Stomach (tissue), 8 donors: ENCODE measurements at regions not wholly inside any gene's neighbourhood (a gene's known extent, or its start where the extent isn't known, plus 50 kb on each side); places are given as distances from the start of the nearest gene placed in this dataset.

ENCODE experiments used
- DNase-seq, 2 donors: peaks; one replicate each; pipeline versions ENCODE4 v3.0.0 to v3.0.0-alpha.2; 2013 to 2019
- H3K27ac ChIP-seq, 5 donors: fragments of 200-600 bp in 4 of 5; sonication (generic) in 4 of 5; one replicate each; pipeline ENCODE4 v1.5.1; 2013 to 2019; ENCODE audit warnings: mild to moderate bottlenecking in 1 of 5, moderate library complexity in 1 of 5
- H3K27me3 ChIP-seq, 3 donors: fragments of 200-600 bp; sonication (generic); one replicate each; pipeline ENCODE4 v1.5.1; 2017 to 2019; ENCODE audit warnings: mixed run types in 1 of 3
- H3K36me3 ChIP-seq, 4 donors: fragments of 200-600 bp; sonication (generic); 1 replicate in 3 of 4; 2 replicates in 1 of 4; pipeline ENCODE4 v1.5.1; 2016 to 2019
- H3K4me1 ChIP-seq, 4 donors: fragments of 200-600 bp; sonication (generic); one replicate each; pipeline ENCODE4 v1.5.1; 2016 to 2019
- H3K4me3 ChIP-seq, 4 donors: fragments of 200-600 bp; sonication (generic) in 3 of 4; one replicate each; pipeline ENCODE4 v1.5.1; 2016 to 2019; ENCODE audit warnings: mild to moderate bottlenecking in 1 of 4
- H3K9me3 ChIP-seq, 4 donors: fragments of 200-600 bp; sonication (generic); one replicate each; pipeline ENCODE4 v1.5.1; 2016 to 2019
- CTCF ChIP-seq, 7 experiments: fragments of 450-650 bp in 4 of 7; fragments of 200-600 bp in 3 of 7; sonication (generic) in 3 of 7; IDR thresholded peaks; one replicate each; pipeline ENCODE4 v1.5.1; 2016 to 2019; ENCODE audit warnings: antibody characterized with exemption in 7 of 7, control low read depth in 2 of 7, mild to moderate bottlenecking in 1 of 7
- EP300 ChIP-seq: sonication (generic); formaldehyde crosslinking; IDR thresholded peaks from one replicate; pipeline ENCODE4 v1.6.1; 2017; ENCODE audit warnings: antibody characterized with exemption
- POLR2A ChIP-seq, 4 donors: fragments of 450-650 bp; IDR thresholded peaks; one replicate each; pipeline ENCODE4 v1.6.1; 2016; ENCODE audit warnings: antibody characterized with exemption in 4 of 4, control low read depth in 2 of 4, mild to moderate bottlenecking in 1 of 4, moderate library complexity in 1 of 4
- POLR2AphosphoS5 ChIP-seq, 3 donors: sonication (generic); formaldehyde crosslinking; IDR thresholded peaks; one replicate each; pipeline ENCODE4 v1.6.1; 2016; ENCODE audit warnings: antibody characterized with exemption in 3 of 3
- WGBS, 5 donors: extraction: QIAGEN DNeasy Blood & Tissue Kit in 3 of 5; methylation state at CpG; one replicate each; pipeline versions ENCODE4 v1.1.5 to v1.1.7; 2013 to 2018; 5-methylcytosine and 5-hydroxymethylcytosine counted together
- intact Hi-C: fragments of 100-400 bp; cut with DNase I; formaldehyde crosslinking; loops from one replicate; pipeline ENCODE4 v1.15.1; 2023; ENCODE audit warnings: low total_unique reads
- donor health status: healthy with polysubstance abuse.
- donor health status: Bipolar disorder and iron deficiency.
- donor health status: healthy.

GRCh38 chr20:19098806-19099578, 113.5 kb upstream of the SLC24A3 start:
- H3K4me1 ChIP-seq: no peaks in the 10 kb centered on the region
- DNase-seq: no peak
- no peak for TF ChIP-seq EP300
- TF ChIP-seq CTCF (IDR thresholded peaks at IDR 0.05): no peak
- no peak for TF ChIP-seq POLR2AphosphoS5 (IDR thresholded peaks at IDR 0.05)
- no peak for TF ChIP-seq POLR2A (IDR thresholded peaks at IDR 0.05)
- H3K36me3 ChIP-seq: no peaks in the 10 kb centered on the region
- H3K4me3 ChIP-seq: no peak overlapping the region
- no peaks in the 10 kb centered on the region for H3K27me3 ChIP-seq
- intact Hi-C loops: no loop called here
- WGBS, 5 donors: 61 to 75% (median 67%) methylated on average over 8 of the region's 8 CpGs
- no peak overlapping the region for H3K27ac ChIP-seq
- no peaks in the 10 kb centered on the region for H3K9me3 ChIP-seq

DNA sequence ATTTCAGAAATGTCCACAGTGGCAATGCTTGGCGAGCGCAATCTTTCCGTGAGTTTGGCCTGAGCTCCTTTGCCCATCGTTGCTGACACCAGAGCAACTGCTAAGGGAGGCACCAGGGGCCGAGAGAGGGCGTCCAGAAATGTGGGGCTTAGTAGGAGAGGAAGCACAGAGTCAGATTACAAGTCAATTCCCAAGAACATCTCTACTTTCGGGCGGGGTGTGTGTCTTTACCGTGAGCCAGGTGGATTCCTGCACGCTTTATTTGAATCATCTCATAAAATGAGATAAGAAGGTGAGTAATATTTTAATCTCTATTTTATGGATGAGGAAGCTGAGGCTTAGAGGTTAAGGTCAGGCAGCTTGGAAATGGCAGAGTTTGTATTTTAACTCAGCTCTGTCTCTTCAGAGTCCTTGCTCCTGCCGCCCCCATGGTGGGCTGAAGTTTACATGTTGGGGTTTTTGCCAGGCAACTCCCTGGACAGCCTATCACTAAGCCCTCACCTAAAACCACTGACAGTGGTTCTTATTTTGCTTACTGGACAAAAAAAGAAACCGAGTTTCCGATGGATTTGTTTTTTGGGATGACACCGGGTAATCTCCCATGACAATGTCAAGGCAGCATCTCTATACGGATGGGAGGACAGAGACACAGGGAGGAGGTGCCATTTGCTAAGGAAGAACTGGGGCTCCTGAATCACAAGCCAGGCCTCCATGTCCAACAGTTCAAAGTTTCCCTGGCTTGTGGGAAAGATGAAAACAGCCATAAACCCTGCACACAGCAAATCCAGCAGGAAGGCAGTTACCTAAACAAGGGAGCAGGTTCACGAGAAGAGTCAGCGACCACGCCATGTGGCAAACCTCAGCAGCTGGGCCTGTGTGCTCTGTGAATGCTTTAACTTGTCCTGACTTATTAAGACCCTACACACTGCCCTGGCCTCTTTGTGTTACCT, 112.6 kb upstream of the SLC24A3 start:
- Histone ChIP-seq H3K27me3 (no peaks in the 10 kb centered on the region), H3K4me1 (no peaks in the 10 kb centered on the region), H3K9me3 (no peaks in the 10 kb centered on the region), H3K27ac (no peak overlapping the region), H3K4me3 (no peak overlapping the region), H3K36me3 (no peaks in the 10 kb centered on the region)
- intact Hi-C loops: no loop called here
- DNase-seq: no peak
- TF ChIP-seq CTCF (IDR thresholded peaks at IDR 0.05): no peak
- no peak for TF ChIP-seq POLR2AphosphoS5 (IDR thresholded peaks at IDR 0.05)
- TF ChIP-seq POLR2A (IDR thresholded peaks at IDR 0.05): no peak
- TF ChIP-seq EP300: no peak
- WGBS, 5 donors: 72 to 80% (median 76%) methylated on average over 18 of the region's 18 CpGs

GRCh38 chr20:19100975-19101374, 111.5 kb upstream of the SLC24A3 start:
- Histone ChIP-seq H3K27ac (no peak overlapping the region), H3K9me3 (no peaks in the 10 kb centered on the region), H3K4me3 (no peak overlapping the region), H3K36me3 (no peaks in the 10 kb centered on the region), H3K27me3 (no peaks in the 10 kb centered on the region), H3K4me1 (no peaks in the 10 kb centered on the region)
- no peak for DNase-seq
- TF ChIP-seq POLR2A (IDR thresholded peaks at IDR 0.05): no peak
- no peak for TF ChIP-seq POLR2AphosphoS5 (IDR thresholded peaks at IDR 0.05)
- TF ChIP-seq CTCF (IDR thresholded peaks at IDR 0.05): no peak
- TF ChIP-seq EP300: no peak
- 88 to 94% (median 91%) methylated on average over 4 of the region's 4 CpGs for WGBS, 5 donors
- intact Hi-C loops: no loop called here

DNA sequence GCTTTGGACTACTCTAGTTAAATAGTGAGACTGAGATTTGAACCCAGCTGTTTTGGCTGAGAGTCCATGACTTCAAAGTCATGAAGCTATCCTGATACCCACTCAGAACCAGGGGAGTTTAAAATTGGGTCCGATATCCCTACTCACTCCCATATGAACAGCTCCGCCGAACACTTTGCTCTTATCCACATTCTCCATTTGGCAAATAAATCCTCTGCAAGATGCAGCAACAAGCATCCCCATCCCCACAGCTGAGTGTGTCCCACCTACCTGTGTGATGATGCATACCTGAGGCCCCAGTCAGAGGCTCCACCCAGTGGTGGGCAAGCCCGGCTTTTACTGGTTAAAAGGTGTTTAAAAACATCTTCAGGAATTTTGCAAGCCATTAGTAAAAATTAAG, 108.3 kb upstream of the SLC24A3 start:
- Histone ChIP-seq H3K27ac (no peak overlapping the region), H3K36me3 (no peaks in the 10 kb centered on the region), H3K27me3 (no peaks in the 10 kb centered on the region), H3K4me3 (no peak overlapping the region), H3K4me1 (no peaks in the 10 kb centered on the region), H3K9me3 (no peaks in the 10 kb centered on the region)
- WGBS, 5 donors: 92 to 99% (median 94%) methylated on average over 4 of the region's 4 CpGs
- DNase-seq: no peak
- TF ChIP-seq EP300 (no peak), POLR2A (IDR thresholded peaks at IDR 0.05) (no peak), POLR2AphosphoS5 (IDR thresholded peaks at IDR 0.05) (no peak), CTCF (IDR thresholded peaks at IDR 0.05) (no peak)
- intact Hi-C loops: no loop called here
